Karpas-422 (cell line): ENCODE measurements at regions not wholly inside any gene's neighbourhood (a gene's known extent, or its start where the extent isn't known, plus 50 kb on each side); places are given as distances from the start of the nearest gene placed in this dataset.
A peak's percentile ranks its signal among the peaks of the same experiment; 100 is the strongest.

ENCODE experiments used
- DNase-seq: peaks from one replicate; pipeline ENCODE4 v3.0.0-alpha.2; 2015
- H2AFZ ChIP-seq: fragments of 200-600 bp; sonication (generic); 2 replicates; pipeline ENCODE4 v1.6.1; 2014; ENCODE audit warnings: antibody characterized with exemption, low read length, mixed read lengths
- H3K27ac ChIP-seq: fragments of 200-600 bp; sonication (generic); 2 replicates; pipeline ENCODE4 v1.5.1; 2014; ENCODE audit warnings: mild to moderate bottlenecking, low read length, moderate library complexity
- H3K27me3 ChIP-seq: fragments of 200-600 bp; sonication (generic); 2 replicates; pipeline ENCODE4 v1.6.1; 2014; ENCODE audit warnings: low read length, mixed read lengths
- H3K36me3 ChIP-seq: fragments of 200-600 bp; sonication (generic); 2 replicates; pipeline ENCODE4 v1.6.1; 2014; ENCODE audit warnings: low read length, mixed read lengths; ENCODE audit not compliant: insufficient read depth
- H3K4me1 ChIP-seq: fragments of 200-600 bp; sonication (generic); 2 replicates; pipeline ENCODE4 v1.6.1; 2014; ENCODE audit warnings: mild to moderate bottlenecking, low read length, mixed read lengths
- H3K4me2 ChIP-seq: fragments of 200-600 bp; sonication (generic); 2 replicates; pipeline ENCODE4 v1.6.1; 2014; ENCODE audit warnings: low read length, low read depth, mild to moderate bottlenecking; ENCODE audit not compliant: poor library complexity, severe bottlenecking
- H3K4me3 ChIP-seq: fragments of 200-600 bp; sonication (generic); 2 replicates; pipeline ENCODE4 v1.5.1; 2014; ENCODE audit warnings: mild to moderate bottlenecking, antibody characterized with exemption, low read length, mixed read lengths
- H3K79me2 ChIP-seq: fragments of 200-600 bp; sonication (generic); 2 replicates; pipeline ENCODE4 v1.6.1; 2014; ENCODE audit warnings: mild to moderate bottlenecking, low read length, mixed read lengths
- H3K9ac ChIP-seq: fragments of 200-600 bp; sonication (generic); 2 replicates; pipeline ENCODE4 v1.6.0; 2014; ENCODE audit warnings: low read length
- H3K9me2 ChIP-seq: fragments of 200-600 bp; sonication (generic), shearing (Covaris generic); replicated peaks from 2 replicates; pipeline ENCODE4 v1.6.0; 2014; ENCODE audit warnings: mild to moderate bottlenecking, low read length, moderate library complexity; ENCODE audit not compliant: insufficient read depth
- H3K9me3 ChIP-seq: fragments of 300-700, 200-600 bp; sonication (generic); 2 replicates; pipeline ENCODE4 v1.6.1; 2014; ENCODE audit warnings: low read length, mixed read lengths
- H4K20me1 ChIP-seq: fragments of 200-600 bp; sonication (generic); 2 replicates; pipeline ENCODE4 v1.6.1; 2014; ENCODE audit warnings: mild to moderate bottlenecking, antibody characterized with exemption, low read length, low read depth; ENCODE audit not compliant: insufficient read depth

DNA sequence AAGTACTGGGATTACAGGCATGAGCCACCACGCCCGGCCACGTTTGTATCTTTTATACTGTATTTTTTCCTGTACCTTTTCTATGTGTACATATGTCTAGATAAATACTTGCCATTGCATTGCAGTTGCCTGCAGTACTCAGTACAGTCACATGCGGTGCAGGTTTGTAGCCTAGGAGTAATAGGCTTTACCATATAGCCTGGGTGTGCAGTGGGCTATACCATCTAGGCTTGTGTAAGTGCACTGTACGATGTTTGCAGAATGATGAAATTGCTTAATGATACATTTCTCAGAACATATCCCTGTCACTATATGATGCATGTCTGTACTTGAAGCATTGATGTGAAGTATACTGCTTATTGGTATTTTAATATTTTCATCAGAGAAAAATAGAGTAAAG lies 115.4 kb upstream of the PUDP start:
- peak; percentile 56 for DNase-seq
- Histone ChIP-seq H3K4me1 (peaks cover 61% of the 10 kb centered on the region), H3K9me3 (no peaks in the 10 kb centered on the region), H2AFZ (no peak overlapping the region), H3K36me3 (peaks cover 26% of the 10 kb centered on the region), H3K9ac (no peak overlapping the region), H3K4me3 (no peak overlapping the region), H3K27ac (peak overlapping the region; percentile 56), H3K9me2 (no peaks in the 10 kb centered on the region), H4K20me1 (peaks cover 10% of the 10 kb centered on the region; the same call in 1 of the 2 replicates), H3K79me2 (peaks cover 3% of the 10 kb centered on the region; the same call in 1 of the 2 replicates), H3K4me2 (peak overlapping the region; percentile 50), H3K27me3 (no peaks in the 10 kb centered on the region)

DNA sequence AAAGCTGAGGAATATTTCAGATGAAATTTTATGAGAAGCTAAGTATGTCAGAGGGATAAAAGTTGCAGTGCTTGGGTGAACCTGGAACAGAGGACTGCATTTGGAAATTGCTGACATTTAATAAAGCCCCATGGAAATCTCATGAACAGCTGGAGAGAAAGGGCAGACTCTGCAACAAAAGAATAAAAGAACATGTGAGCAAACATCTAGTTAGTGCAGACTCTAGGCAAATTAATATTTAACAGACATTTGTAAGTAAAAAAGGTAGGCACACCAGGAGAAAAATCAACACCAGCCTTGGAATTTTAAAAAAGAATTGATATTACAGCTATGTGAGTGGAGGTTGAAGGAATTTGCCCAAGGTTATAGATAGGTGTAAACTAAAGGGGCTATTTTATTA lies 114.6 kb upstream of the PUDP start:
- Histone ChIP-seq H4K20me1 (peaks cover 10% of the 10 kb centered on the region; the same call in 1 of the 2 replicates), H3K27me3 (no peaks in the 10 kb centered on the region), H3K79me2 (peaks cover 3% of the 10 kb centered on the region; the same call in 1 of the 2 replicates), H3K4me2 (peak overlapping the region; percentile 55), H3K27ac (peak overlapping the region; percentile 90), H3K9me2 (no peaks in the 10 kb centered on the region), H3K9ac (no peak overlapping the region), H3K4me1 (peaks cover 61% of the 10 kb centered on the region), H2AFZ (no peak overlapping the region), H3K36me3 (peaks cover 34% of the 10 kb centered on the region), H3K4me3 (peak overlapping the region; percentile 23; the same call in 1 of the 2 replicates), H3K9me3 (no peaks in the 10 kb centered on the region)
- no peak for DNase-seq

- DNase-seq: peak; percentile 83
- H3K9ac ChIP-seq: peak overlapping the region; percentile 11; the same call in 1 of the 2 replicates
These were observed 113.8 kb upstream of the PUDP start for GRCh38 chrX:7261672-7262332.

DNA sequence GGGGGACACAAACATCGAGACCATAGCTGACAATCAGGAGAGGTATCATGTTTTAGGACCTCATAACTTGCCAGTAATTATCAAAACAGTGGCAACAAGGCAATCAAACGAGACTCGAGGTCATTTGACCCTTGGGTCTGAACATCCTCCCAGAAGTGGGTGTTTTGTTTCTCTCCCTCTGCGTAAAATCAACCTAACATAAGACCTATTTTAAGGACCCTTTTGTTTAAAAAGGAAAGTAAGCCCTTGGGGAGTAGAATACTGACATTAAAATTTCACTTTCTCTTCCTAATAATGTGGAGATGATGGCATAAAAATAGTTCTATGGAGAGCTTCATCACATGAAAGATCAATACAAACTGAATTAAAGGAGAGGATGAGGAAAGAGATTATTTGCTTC lies 106.2 kb upstream of the PUDP start:
- no peak overlapping the region for H2AFZ ChIP-seq
- peaks cover 22% of the 10 kb centered on the region for H3K4me1 ChIP-seq
- peaks cover 26% of the 10 kb centered on the region for H3K79me2 ChIP-seq
- DNase-seq: no peak
- H3K27me3 ChIP-seq: no peaks in the 10 kb centered on the region
- H3K36me3 ChIP-seq: peaks cover 51% of the 10 kb centered on the region
- no peaks in the 10 kb centered on the region for H4K20me1 ChIP-seq
- H3K4me2 ChIP-seq: no peak overlapping the region
- no peak overlapping the region for H3K4me3 ChIP-seq
- H3K27ac ChIP-seq: 0 out of 2 replicates have a peak overlapping the region, but pooled peaks have one; percentile 19
- H3K9ac ChIP-seq: no peak overlapping the region
- H3K9me3 ChIP-seq: no peaks in the 10 kb centered on the region
- no peaks in the 10 kb centered on the region for H3K9me2 ChIP-seq

More at GRCh38 chrX:7261672-7262332, 113.8 kb upstream of the PUDP start:
- Histone ChIP-seq H3K9me3 (no peaks in the 10 kb centered on the region), H3K4me2 (peak overlapping the region; percentile 55), H3K36me3 (peaks cover 37% of the 10 kb centered on the region), H3K27ac (peak overlapping the region; percentile 90), H3K4me1 (peaks cover 61% of the 10 kb centered on the region), H3K9me2 (no peaks in the 10 kb centered on the region), H2AFZ (no peak overlapping the region), H4K20me1 (peaks cover 10% of the 10 kb centered on the region; the same call in 1 of the 2 replicates), H3K79me2 (peaks cover 3% of the 10 kb centered on the region; the same call in 1 of the 2 replicates), H3K27me3 (no peaks in the 10 kb centered on the region), H3K4me3 (peak overlapping the region; percentile 23)

DNA sequence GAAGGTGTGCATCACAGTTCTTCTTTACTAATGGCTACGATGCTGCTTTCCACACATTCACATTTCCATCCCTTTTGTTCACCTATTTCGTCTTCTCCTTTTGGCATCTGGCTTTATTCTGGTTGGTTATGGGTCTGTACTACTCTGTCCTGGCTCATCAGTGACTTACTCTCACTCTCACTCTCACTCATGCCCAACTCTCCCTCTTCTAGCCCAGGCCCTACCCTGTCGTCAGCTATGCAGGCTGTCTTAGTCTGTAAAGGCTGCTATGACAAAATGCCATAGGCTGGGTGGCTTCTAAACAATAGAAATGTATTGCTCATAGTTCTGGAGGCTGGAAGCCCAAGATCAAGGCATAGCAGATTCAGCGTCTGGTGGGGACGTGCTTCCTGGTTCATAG lies 105.6 kb upstream of the PUDP start:
- Histone ChIP-seq H3K4me1 (peaks cover 22% of the 10 kb centered on the region), H3K27me3 (no peaks in the 10 kb centered on the region), H3K4me3 (no peak overlapping the region), H3K9ac (no peak overlapping the region), H4K20me1 (no peaks in the 10 kb centered on the region), H3K9me3 (no peaks in the 10 kb centered on the region), H3K79me2 (peaks cover 32% of the 10 kb centered on the region), H2AFZ (no peak overlapping the region), H3K9me2 (no peaks in the 10 kb centered on the region), H3K4me2 (no peak overlapping the region), H3K27ac (0 out of 2 replicates have a peak overlapping the region, but pooled peaks have one; percentile 19), H3K36me3 (peaks cover 46% of the 10 kb centered on the region)
- DNase-seq: no peak

GRCh38 chrX:7252013-7252610 lies 104.2 kb upstream of the PUDP start:
- Histone ChIP-seq H3K4me3 (no peak overlapping the region), H2AFZ (no peak overlapping the region), H3K9ac (no peak overlapping the region)

GRCh38 chrX:7247346-7247745 lies 99.4 kb upstream of the PUDP start:
- Histone ChIP-seq H4K20me1 (no peaks in the 10 kb centered on the region), H3K36me3 (no peaks in the 10 kb centered on the region), H3K79me2 (peaks cover 79% of the 10 kb centered on the region), H3K4me3 (no peak overlapping the region), H3K27me3 (no peaks in the 10 kb centered on the region), H3K9me3 (no peaks in the 10 kb centered on the region), H3K4me2 (no peak overlapping the region), H3K9ac (no peak overlapping the region), H3K9me2 (no peaks in the 10 kb centered on the region), H2AFZ (no peak overlapping the region), H3K4me1 (peaks cover 46% of the 10 kb centered on the region), H3K27ac (peak overlapping the region; percentile 15; the same call in 1 of the 2 replicates)
- DNase-seq: no peak

More at GRCh38 chrX:7252013-7252610, 104.2 kb upstream of the PUDP start:
- Histone ChIP-seq H3K27ac (no peak overlapping the region), H3K27me3 (no peaks in the 10 kb centered on the region), H3K79me2 (peaks cover 44% of the 10 kb centered on the region), H3K4me1 (peaks cover 30% of the 10 kb centered on the region), H3K9me3 (no peaks in the 10 kb centered on the region), H3K36me3 (peaks cover 33% of the 10 kb centered on the region), H4K20me1 (no peaks in the 10 kb centered on the region), H3K4me2 (no peak overlapping the region), H3K9me2 (no peaks in the 10 kb centered on the region)
- no peak for DNase-seq

DNA sequence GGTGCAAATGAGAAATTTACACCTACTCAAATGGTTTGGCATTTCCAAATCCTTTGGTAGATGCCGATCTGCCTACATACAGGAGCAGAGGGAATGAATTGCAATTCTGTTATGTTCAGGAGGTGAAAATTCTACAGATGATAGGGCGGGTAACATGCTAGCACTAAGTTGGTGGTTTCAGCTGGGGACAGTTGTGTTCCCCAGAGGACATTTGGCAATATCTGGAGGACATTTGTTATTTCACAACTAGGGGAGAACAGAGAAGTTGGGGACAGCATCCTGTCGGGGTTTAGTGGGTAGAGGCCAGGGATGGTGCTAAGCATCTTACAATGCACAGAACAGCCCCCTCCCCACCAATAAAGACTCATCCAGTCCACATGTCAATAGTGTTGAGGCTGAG lies 96.5 kb upstream of the PUDP start:
- peaks cover 34% of the 10 kb centered on the region for H3K4me1 ChIP-seq
- no peaks in the 10 kb centered on the region for H3K9me2 ChIP-seq
- no peak for DNase-seq
- no peak overlapping the region for H3K4me2 ChIP-seq
- H2AFZ ChIP-seq: no peak overlapping the region
- H3K9me3 ChIP-seq: no peaks in the 10 kb centered on the region
- peaks cover 81% of the 10 kb centered on the region for H3K79me2 ChIP-seq
- H3K27ac ChIP-seq: peak overlapping the region; percentile 8; the same call in 1 of the 2 replicates
- H3K9ac ChIP-seq: no peak overlapping the region
- H4K20me1 ChIP-seq: no peaks in the 10 kb centered on the region
- H3K36me3 ChIP-seq: no peaks in the 10 kb centered on the region
- H3K27me3 ChIP-seq: no peaks in the 10 kb centered on the region
- no peak overlapping the region for H3K4me3 ChIP-seq
